Epithelial cell of proximal tubule (primary cell): ENCODE measurements at regions not wholly inside any gene's neighbourhood (a gene's known extent, or its start where the extent isn't known, plus 50 kb on each side); places are given as distances from the start of the nearest gene placed in this dataset.

ENCODE experiments used
- DNase-seq: peaks from one replicate; pipeline ENCODE4 v3.0.0-alpha.2; 2011; ENCODE audit warnings: low read depth
- H3K4me3 ChIP-seq: 2 replicates; pipeline ENCODE4 v1.5.1; 2011; ENCODE audit warnings: low read depth, mild to moderate bottlenecking, low read length
- TF ChIP-seq, protein P1 (sequence below): conservative IDR thresholded peaks from 2 replicates; pipeline ENCODE4 v1.5.1; 2012; ENCODE audit warnings: low read depth, mild to moderate bottlenecking, low read length

DNA sequence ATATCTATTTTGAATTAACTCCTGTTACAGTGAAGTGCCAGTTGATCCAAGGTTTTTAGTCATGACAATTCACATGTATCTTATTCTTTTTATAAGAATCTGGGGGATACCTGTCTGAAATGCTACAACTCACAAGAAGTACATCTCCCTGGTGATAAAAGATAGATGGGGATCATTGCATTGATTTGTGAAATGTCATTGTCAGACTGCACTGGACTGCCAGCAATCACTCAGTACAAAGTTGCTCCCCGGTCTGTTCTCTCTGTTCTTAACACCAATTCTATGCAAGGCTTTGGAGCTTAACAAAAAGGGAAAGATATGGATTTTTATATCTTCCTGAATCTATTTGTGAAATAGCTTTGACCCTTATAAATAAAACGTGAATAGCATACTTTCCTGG lies 171.8 kb upstream of the PCSK5 start:
- no peak overlapping the region for H3K4me3 ChIP-seq
- no peak for DNase-seq
- TF ChIP-seq, protein P1, sequence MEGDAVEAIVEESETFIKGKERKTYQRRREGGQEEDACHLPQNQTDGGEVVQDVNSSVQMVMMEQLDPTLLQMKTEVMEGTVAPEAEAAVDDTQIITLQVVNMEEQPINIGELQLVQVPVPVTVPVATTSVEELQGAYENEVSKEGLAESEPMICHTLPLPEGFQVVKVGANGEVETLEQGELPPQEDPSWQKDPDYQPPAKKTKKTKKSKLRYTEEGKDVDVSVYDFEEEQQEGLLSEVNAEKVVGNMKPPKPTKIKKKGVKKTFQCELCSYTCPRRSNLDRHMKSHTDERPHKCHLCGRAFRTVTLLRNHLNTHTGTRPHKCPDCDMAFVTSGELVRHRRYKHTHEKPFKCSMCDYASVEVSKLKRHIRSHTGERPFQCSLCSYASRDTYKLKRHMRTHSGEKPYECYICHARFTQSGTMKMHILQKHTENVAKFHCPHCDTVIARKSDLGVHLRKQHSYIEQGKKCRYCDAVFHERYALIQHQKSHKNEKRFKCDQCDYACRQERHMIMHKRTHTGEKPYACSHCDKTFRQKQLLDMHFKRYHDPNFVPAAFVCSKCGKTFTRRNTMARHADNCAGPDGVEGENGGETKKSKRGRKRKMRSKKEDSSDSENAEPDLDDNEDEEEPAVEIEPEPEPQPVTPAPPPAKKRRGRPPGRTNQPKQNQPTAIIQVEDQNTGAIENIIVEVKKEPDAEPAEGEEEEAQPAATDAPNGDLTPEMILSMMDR: no peak

DNA sequence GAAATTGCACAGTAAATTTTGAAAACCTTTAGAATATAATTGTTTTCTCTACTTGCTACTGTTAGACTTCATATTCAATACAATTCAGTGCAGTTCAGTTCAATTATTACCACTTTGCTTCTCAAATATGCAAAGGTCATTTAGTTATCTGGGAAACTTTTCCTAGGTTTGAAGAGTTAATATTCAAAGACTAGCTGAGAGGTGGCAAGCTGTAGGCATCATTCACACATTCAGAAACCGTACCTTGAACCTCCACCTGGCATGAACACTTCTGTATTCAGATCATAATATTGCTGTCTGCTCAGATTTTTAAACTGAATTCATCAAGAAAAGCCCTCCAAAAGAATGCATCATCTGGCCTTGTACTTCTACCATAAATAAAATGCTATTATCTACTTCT lies 162.1 kb upstream of the PCSK5 start:
- TF ChIP-seq, protein P1: no peak
- no peak overlapping the region for H3K4me3 ChIP-seq
- no peak for DNase-seq

DNA sequence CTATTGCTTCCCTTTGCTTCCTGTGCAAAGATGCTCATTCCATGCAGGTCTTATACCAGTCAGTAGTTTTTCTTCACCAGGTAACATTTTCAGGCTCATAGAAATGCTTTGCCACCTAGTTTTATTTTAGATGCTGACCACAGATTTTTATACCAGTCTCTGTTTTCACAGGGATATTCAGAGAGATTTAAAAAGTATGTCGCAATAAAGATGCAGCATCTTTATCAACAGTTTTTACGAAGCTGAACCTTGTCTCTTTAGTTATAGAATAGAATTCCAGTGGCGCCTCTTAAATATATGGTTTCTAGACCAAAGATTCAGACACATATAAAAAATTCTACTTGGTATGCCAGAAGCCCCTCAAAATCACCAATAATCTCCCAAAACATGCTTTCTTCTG lies 155.7 kb upstream of the PCSK5 start:
- TF ChIP-seq, protein P1: no peak
- DNase-seq: no peak
- no peak overlapping the region for H3K4me3 ChIP-seq

DNA sequence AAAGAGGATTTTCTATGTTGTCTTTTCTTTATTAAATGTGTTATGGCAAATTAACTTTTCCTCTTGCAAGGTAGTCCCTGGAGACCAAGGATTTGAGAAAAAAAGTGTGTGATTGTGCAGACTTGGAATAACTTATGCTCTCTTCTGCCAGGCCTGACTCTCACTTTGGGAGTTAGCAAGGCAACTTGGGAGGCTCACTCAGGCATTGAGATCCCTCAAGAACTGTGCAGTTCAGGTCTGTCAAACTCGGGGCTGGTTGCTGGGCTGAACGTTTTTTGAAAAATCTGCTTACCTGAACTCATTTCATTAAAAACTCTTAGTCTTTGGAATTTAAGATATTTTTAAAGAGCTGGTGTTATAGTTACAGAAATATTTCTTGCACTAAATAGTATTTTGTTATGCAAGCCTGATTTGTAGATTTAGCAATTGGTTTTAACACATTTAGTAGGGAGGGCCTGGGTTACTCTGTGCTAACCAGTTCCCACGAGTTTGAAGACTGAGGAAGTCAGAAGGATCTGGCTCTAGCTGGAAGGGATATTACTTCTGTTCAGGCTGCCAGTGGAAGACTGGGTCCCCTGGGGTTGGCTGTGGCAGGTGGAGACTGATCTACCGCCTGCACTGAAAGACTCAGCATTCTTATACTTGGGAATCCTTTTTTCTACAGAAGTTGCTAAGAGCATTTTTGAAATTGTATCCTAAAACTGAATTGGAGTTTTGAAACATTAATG lies 150.4 kb upstream of the PCSK5 start:
- TF ChIP-seq, protein P1: no peak
- DNase-seq: no peak
- H3K4me3 ChIP-seq: no peak overlapping the region

DNA sequence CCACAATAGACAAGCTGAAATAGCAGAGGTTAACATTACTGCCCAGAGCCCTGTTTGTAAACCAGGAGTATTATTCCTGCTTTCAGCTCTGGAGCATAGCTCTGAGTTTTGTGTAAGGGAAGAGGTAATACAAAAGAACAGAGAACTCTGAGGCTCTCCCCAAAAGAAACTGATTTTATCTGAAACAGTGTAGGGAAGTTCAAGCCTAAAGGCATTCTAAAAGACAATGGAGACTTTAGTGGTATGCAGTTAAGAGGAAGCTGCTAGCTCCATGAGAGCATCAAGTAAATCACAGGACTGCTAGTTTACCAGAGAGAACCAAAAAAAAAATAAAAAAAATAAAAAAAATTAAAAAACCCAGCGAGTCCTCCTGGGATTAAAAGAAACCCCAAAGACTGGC lies 146.6 kb upstream of the PCSK5 start:
- TF ChIP-seq, protein P1: no peak
- no peak overlapping the region for H3K4me3 ChIP-seq
- DNase-seq: no peak

DNA sequence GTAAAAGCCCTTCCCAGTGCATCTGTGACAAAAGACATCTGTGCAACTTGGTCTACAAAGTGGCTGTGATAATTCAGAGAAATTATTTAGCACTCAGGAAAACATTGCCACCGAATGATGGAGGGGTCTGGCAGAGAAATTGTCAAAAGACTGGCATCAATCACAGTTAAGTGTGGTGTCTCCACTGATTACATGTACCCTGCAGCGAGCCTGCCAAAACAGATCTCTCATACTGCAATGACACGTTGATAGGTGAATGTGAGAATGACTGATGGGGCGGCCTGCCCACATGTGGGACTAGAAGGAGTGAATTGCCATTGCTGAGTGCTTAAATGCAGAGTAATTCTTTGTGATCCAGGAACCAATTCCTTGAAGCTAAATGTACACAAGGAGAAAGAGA lies 136.4 kb upstream of the PCSK5 start:
- TF ChIP-seq, protein P1: no peak
- DNase-seq: no peak
- no peak overlapping the region for H3K4me3 ChIP-seq

DNA sequence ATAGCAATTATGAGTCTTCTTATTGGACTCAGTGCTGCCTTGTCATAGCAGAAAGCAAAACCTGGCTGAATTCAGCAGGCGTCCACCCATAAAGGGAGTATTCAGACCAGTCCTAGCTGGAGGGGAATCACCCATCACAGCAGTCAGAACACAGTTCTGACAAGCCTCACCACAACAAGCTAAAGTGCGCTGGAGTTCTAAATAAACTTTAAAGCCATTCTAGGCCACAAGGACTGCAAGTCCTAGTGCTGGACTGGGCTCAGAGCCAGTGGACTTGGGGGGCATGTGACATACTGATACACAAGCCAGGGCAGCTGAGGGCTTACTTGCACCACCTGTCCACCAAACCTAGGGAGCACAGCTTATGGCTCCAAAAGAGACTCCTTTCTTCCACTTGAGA lies 115.3 kb upstream of the PCSK5 start:
- TF ChIP-seq, protein P1: no peak
- DNase-seq: no peak
- H3K4me3 ChIP-seq: no peak overlapping the region
